Mucosa of descending colon (tissue), 3 donors: ENCODE measurements at regions not wholly inside any gene's neighbourhood (a gene's known extent, or its start where the extent isn't known, plus 50 kb on each side); places are given as distances from the start of the nearest gene placed in this dataset.

Experiments used
- ATAC-seq: fragments of 200-7000 bp; cut with Tn5 transposase; one replicate; pipeline ENCODE4 v1.9.1; 2020; ENCODE audit warnings: mild to moderate bottlenecking, moderate library complexity
- DNase-seq, 3 donors: peaks; one replicate each; pipeline ENCODE4 v3.0.0-alpha.2; 2020
- H3K36me3 ChIP-seq: fragments of 200-600 bp; one replicate; pipeline ENCODE4 v1.8.0; 2021; ENCODE audit warnings: low read depth, mild to moderate bottlenecking
- H3K4me1 ChIP-seq: fragments of 200-600 bp; one replicate; pipeline ENCODE4 v1.8.0; 2021; ENCODE audit warnings: low read depth, mild to moderate bottlenecking
- H3K4me3 ChIP-seq: fragments of 200-600 bp; one replicate; pipeline ENCODE4 v1.8.0; 2021; ENCODE audit warnings: mild to moderate bottlenecking
- H3K9me3 ChIP-seq: fragments of 200-600 bp; one replicate; pipeline ENCODE4 v1.8.0; 2021; ENCODE audit warnings: mild to moderate bottlenecking
- intact Hi-C, 2 donors: fragments of 100-400 bp; cut with DNase I in 1 of 2; cut with micrococcal nuclease in 1 of 2; formaldehyde crosslinking; loops; one replicate each; pipeline versions ENCODE4 v1.11.0 to v1.11.1; 2022; cut with DNase I, micrococcal nuclease
- TF ChIP-seq, protein P1 (sequence below): fragments of 200-600 bp; IDR thresholded peaks from one replicate; pipeline ENCODE4 v1.8.0; 2022; ENCODE audit warnings: antibody characterized with exemption, mild to moderate bottlenecking
- donor health status: DM: no; HTN: no; CAD: no; lungs with moderate emphysema.
- donor health status: DM: no; HTN: no; CAD: no.
- donor health status: DM: no; HTN: yes; CAD: no.

DNA sequence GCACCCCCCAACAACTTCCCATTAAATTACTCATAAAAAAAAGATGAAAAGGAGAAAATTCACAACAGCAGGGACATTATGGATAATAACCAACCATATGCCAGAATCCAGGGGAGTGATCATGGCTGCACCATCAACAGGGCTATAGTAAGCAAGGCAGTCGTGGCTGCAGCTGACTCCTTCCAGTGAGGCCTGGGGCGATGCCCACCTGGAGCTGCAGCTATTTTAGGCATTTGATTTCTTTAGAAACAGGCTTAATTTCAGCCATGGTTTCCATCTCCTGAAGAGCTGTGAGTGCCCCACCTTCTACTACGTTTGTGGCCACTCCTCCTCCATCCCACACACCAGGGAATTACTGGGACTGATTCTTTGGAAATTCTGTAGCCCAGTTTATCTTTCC is 84.0 kb downstream of the MINAR1 start:
- ATAC-seq (no peak), DNase-seq (no peak)
- Histone ChIP-seq H3K9me3 (no peaks in the 10 kb centered on the region), H3K4me1 (no peaks in the 10 kb centered on the region), H3K36me3 (no peaks in the 10 kb centered on the region), H3K4me3 (no peak overlapping the region)
- intact Hi-C loops: no loop called here
- TF ChIP-seq, protein P1, sequence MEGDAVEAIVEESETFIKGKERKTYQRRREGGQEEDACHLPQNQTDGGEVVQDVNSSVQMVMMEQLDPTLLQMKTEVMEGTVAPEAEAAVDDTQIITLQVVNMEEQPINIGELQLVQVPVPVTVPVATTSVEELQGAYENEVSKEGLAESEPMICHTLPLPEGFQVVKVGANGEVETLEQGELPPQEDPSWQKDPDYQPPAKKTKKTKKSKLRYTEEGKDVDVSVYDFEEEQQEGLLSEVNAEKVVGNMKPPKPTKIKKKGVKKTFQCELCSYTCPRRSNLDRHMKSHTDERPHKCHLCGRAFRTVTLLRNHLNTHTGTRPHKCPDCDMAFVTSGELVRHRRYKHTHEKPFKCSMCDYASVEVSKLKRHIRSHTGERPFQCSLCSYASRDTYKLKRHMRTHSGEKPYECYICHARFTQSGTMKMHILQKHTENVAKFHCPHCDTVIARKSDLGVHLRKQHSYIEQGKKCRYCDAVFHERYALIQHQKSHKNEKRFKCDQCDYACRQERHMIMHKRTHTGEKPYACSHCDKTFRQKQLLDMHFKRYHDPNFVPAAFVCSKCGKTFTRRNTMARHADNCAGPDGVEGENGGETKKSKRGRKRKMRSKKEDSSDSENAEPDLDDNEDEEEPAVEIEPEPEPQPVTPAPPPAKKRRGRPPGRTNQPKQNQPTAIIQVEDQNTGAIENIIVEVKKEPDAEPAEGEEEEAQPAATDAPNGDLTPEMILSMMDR: no peak

DNA sequence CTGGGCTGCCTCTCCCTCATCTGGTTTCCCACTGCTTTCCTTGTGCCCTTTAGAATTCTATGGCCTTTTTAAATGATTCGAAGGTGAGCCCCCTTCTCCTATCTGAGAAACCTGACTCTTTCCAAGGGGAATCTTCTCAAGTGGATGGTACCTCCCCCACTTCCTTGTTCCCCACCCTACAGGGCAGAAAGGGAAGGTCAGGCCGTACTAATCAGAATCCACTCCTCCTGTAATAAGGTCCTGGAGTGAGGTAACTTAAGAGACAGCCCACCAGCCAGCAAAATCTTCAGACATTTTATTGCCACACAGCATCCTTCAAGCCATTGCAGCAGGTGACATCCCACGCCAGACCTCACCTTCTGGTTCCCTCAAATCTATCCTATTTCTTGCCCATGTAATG is 84.5 kb downstream of the MINAR1 start:
- Histone ChIP-seq H3K36me3 (no peaks in the 10 kb centered on the region), H3K4me1 (no peaks in the 10 kb centered on the region), H3K9me3 (no peaks in the 10 kb centered on the region), H3K4me3 (no peak overlapping the region)
- intact Hi-C loops: no loop called here
- ATAC-seq: no peak
- no peak for DNase-seq
- TF ChIP-seq, protein P1: no peak

DNA sequence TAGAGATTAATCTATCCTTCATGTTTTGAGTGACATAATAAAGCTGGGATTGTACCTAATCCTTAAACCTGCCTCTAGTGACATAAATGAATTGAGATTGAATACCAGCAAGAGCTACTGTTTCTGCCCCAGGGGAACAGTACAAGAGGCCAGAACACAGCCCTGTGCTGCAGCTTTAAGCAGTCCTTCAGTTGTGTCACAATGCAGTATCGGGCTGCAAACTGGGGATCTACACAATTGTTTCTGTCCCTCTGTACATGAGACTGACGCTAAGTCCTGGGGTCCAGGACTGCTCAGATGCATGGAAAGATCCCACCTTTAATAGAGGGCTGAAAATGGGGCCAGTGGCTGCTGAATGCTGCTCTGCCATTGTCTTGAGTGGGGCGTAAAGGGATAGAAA is 87.5 kb downstream of the MINAR1 start:
- intact Hi-C loops: no loop called here
- H3K36me3 ChIP-seq: no peaks in the 10 kb centered on the region
- no peak for ATAC-seq
- H3K4me3 ChIP-seq: no peak overlapping the region
- H3K9me3 ChIP-seq: no peaks in the 10 kb centered on the region
- TF ChIP-seq, protein P1: no peak
- H3K4me1 ChIP-seq: no peaks in the 10 kb centered on the region
- no peak for DNase-seq

DNA sequence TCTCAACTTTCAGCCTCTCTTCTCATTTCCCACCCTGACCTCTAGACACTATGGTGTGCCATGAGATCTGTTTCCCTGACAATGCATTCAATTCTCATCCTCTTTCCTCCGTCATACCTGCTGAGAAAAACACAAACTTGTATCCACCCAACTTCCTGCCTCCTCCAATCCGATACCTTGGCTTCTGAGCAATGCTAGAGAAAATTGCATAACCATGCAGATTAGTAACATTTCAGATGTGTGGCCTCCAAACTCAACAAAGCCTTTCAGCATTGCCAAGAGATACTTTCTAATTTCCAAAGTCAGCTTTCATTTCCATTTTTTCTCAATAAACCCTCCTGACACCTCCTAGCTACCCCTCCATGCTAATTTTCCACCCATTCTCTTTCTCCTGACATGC is 88.5 kb downstream of the MINAR1 start:
- H3K4me1 ChIP-seq: no peaks in the 10 kb centered on the region
- H3K36me3 ChIP-seq: no peaks in the 10 kb centered on the region
- TF ChIP-seq, protein P1: no peak
- no peak for ATAC-seq
- H3K4me3 ChIP-seq: no peak overlapping the region
- intact Hi-C loops: no loop called here
- H3K9me3 ChIP-seq: no peaks in the 10 kb centered on the region
- DNase-seq: no peak

DNA sequence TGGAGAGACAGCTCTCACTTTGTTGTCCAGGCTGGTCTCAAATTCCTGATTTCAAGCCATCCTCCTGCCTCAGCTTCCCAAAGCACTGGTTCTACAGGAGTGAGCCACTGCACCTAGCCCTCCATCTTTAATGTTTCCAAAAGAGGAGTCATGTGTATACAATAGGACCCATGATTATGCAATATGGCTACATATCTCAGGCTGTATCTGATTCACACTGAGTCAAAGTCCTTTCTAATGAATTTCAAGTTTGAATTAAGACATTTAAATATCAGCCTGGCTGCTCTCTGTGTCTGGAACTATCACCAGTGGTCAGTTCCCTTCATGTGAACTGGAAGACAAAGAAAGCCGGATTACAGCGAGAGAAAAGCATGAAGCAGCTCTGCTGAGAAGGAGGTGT is 90.5 kb downstream of the MINAR1 start:
- H3K36me3 ChIP-seq: no peaks in the 10 kb centered on the region
- intact Hi-C loops: no loop called here
- no peaks in the 10 kb centered on the region for H3K9me3 ChIP-seq
- no peak for ATAC-seq
- H3K4me1 ChIP-seq: no peaks in the 10 kb centered on the region
- no peak for DNase-seq
- TF ChIP-seq, protein P1: no peak
- no peak overlapping the region for H3K4me3 ChIP-seq

DNA sequence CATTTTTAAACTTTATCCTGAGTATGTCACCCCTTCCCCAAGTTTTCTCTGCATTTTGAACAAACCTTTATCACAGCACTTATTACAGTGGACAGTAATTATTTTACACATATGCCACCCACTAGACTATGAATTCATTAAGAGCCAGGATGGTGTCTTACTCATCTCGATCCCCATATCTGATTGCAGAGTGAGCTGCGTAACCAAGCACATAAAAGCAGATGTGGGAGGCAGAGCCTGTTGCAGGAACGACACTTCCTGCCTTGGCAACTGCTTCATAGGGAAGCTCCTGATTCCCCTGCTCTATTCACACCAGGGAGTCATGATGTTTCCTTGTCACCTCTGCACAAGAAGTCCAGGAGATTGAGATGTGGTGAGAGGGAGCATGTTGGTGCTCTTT is 91.1 kb downstream of the MINAR1 start:
- H3K4me3 ChIP-seq: no peak overlapping the region
- H3K4me1 ChIP-seq: no peaks in the 10 kb centered on the region
- DNase-seq (no peak), ATAC-seq (no peak)
- TF ChIP-seq, protein P1: no peak
- intact Hi-C loops: no loop called here
- H3K36me3 ChIP-seq: no peaks in the 10 kb centered on the region
- no peaks in the 10 kb centered on the region for H3K9me3 ChIP-seq
